GM18508 (cell line): ENCODE measurements at regions not wholly inside any gene's neighbourhood (a gene's known extent, or its start where the extent isn't known, plus 50 kb on each side); places are given as distances from the start of the nearest gene placed in this dataset.

ENCODE experiments used
- ATAC-seq: cut with Tn5 transposase; IDR thresholded peaks from one replicate; pipeline ENCODE4 v1.9.1; 2021; ENCODE audit warnings: moderate number of reproducible peaks; ENCODE audit not compliant: insufficient read depth, unreplicated experiment

- no peak for ATAC-seq
Observed at GRCh38 chr13:34634448-34634847, 307.6 kb upstream of the NBEA start.

GRCh38 chr13:34637138-34637537 lies 304.9 kb upstream of the NBEA start:
- ATAC-seq: no peak

- no peak for ATAC-seq
Observed at GRCh38 chr13:34637636-34638035, 304.4 kb upstream of the NBEA start.

GRCh38 chr13:34638897-34639296 lies 303.2 kb upstream of the NBEA start:
- ATAC-seq: no peak

GRCh38 chr13:34640179-34640992 lies 301.7 kb upstream of the NBEA start:
- ATAC-seq: no peak

- no peak for ATAC-seq
Observed at GRCh38 chr13:34640993-34641330, 301.1 kb upstream of the NBEA start.

- no peak for ATAC-seq
Observed at GRCh38 chr13:34647379-34648150, 294.5 kb upstream of the NBEA start.

GRCh38 chr13:34654203-34654602 lies 287.9 kb upstream of the NBEA start:
- ATAC-seq: no peak

GRCh38 chr13:34654647-34655046 lies 287.4 kb upstream of the NBEA start:
- ATAC-seq: no peak

- ATAC-seq: no peak
Observed at GRCh38 chr13:34655554-34655953, 286.5 kb upstream of the NBEA start.

- no peak for ATAC-seq
Observed at GRCh38 chr13:34657716-34658115, 284.4 kb upstream of the NBEA start.

- no peak for ATAC-seq
Observed at GRCh38 chr13:34667286-34668218, 274.5 kb upstream of the NBEA start.

GRCh38 chr13:34671137-34671536 lies 270.9 kb upstream of the NBEA start:
- ATAC-seq: no peak

GRCh38 chr13:34672631-34673030 lies 269.4 kb upstream of the NBEA start:
- ATAC-seq: no peak

GRCh38 chr13:34675626-34676025 lies 266.4 kb upstream of the NBEA start:
- no peak for ATAC-seq

- ATAC-seq: no peak
Observed at GRCh38 chr13:34678154-34678553, 263.9 kb upstream of the NBEA start.

- ATAC-seq: no peak
Observed at GRCh38 chr13:34681405-34681955, 260.6 kb upstream of the NBEA start.

- no peak for ATAC-seq
Observed at GRCh38 chr13:34695063-34695462, 247.0 kb upstream of the NBEA start.

- no peak for ATAC-seq
Observed at GRCh38 chr13:34696296-34696695, 245.8 kb upstream of the NBEA start.

GRCh38 chr13:34696741-34697140 lies 245.3 kb upstream of the NBEA start:
- no peak for ATAC-seq
